ENCODE measurements at regions not wholly inside any gene's neighbourhood (a gene's known extent, or its start where the extent isn't known, plus 50 kb on each side); places are given as distances from the start of the nearest gene placed in this dataset.

GRCh38 chr1:212221801-212222200 lies 63.4 kb upstream of the PPP2R5A start:
- Histone ChIP-seq H3K4me3 (ENCODE audit: low read depth, low read length) (no peak overlapping the region), H3K9me3 (no peaks in the 10 kb centered on the region), H3K36me3 (no peaks in the 10 kb centered on the region), H3K27me3 (no peaks in the 10 kb centered on the region), H3K4me1 (no peaks in the 10 kb centered on the region)
- no peak for TF ChIP-seq CTCF (IDR thresholded peaks at IDR 0.05; ENCODE audit: low read depth, low read length)
- no peak for DNase-seq

GRCh38 chr1:212224102-212224501 lies 61.1 kb upstream of the PPP2R5A start:
- no peaks in the 10 kb centered on the region for H3K27me3 ChIP-seq
- no peak for DNase-seq
- no peak for TF ChIP-seq CTCF (IDR thresholded peaks at IDR 0.05; ENCODE audit: low read depth, low read length)
- H3K36me3 ChIP-seq: no peaks in the 10 kb centered on the region
- H3K4me3 ChIP-seq (ENCODE audit: low read depth, low read length): no peak overlapping the region
- H3K9me3 ChIP-seq: no peaks in the 10 kb centered on the region
- no peaks in the 10 kb centered on the region for H3K4me1 ChIP-seq

- H3K27me3 ChIP-seq: no peaks in the 10 kb centered on the region
- H3K36me3 ChIP-seq: no peaks in the 10 kb centered on the region
- no peak for DNase-seq
- TF ChIP-seq CTCF (IDR thresholded peaks at IDR 0.05; ENCODE audit: low read depth, low read length): no peak
- H3K9me3 ChIP-seq: no peaks in the 10 kb centered on the region
- H3K4me3 ChIP-seq (ENCODE audit: low read depth, low read length): no peak overlapping the region
- H3K4me1 ChIP-seq: 0 out of 2 replicates have a peak, but pooled peaks cover 3% of the 10 kb centered on the region
These were observed 59.8 kb upstream of the PPP2R5A start for GRCh38 chr1:212225416-212225815.

- no peak overlapping the region for H3K4me3 ChIP-seq (ENCODE audit: low read depth, low read length)
- no peak for TF ChIP-seq CTCF (IDR thresholded peaks at IDR 0.05; ENCODE audit: low read depth, low read length)
- no peaks in the 10 kb centered on the region for H3K36me3 ChIP-seq
- H3K27me3 ChIP-seq: no peaks in the 10 kb centered on the region
- H3K9me3 ChIP-seq: no peaks in the 10 kb centered on the region
- 0 out of 2 replicates have a peak, but pooled peaks cover 3% of the 10 kb centered on the region for H3K4me1 ChIP-seq
- no peak for DNase-seq
These were observed 59.3 kb upstream of the PPP2R5A start for GRCh38 chr1:212225871-212226302.

GRCh38 chr1:212226467-212226866 lies 58.7 kb upstream of the PPP2R5A start:
- no peak overlapping the region for H3K4me3 ChIP-seq (ENCODE audit: low read depth, low read length)
- 0 out of 2 replicates have a peak, but pooled peaks cover 3% of the 10 kb centered on the region for H3K4me1 ChIP-seq
- no peaks in the 10 kb centered on the region for H3K36me3 ChIP-seq
- no peaks in the 10 kb centered on the region for H3K9me3 ChIP-seq
- TF ChIP-seq CTCF (IDR thresholded peaks at IDR 0.05; ENCODE audit: low read depth, low read length): no peak
- no peak for DNase-seq
- no peaks in the 10 kb centered on the region for H3K27me3 ChIP-seq

- DNase-seq: no peak
- Histone ChIP-seq H3K9me3 (no peaks in the 10 kb centered on the region), H3K4me1 (0 out of 2 replicates have a peak, but pooled peaks cover 3% of the 10 kb centered on the region), H3K27me3 (no peaks in the 10 kb centered on the region), H3K36me3 (no peaks in the 10 kb centered on the region), H3K4me3 (ENCODE audit: low read depth, low read length) (no peak overlapping the region)
- TF ChIP-seq CTCF (IDR thresholded peaks at IDR 0.05; ENCODE audit: low read depth, low read length): no peak
These were observed 57.1 kb upstream of the PPP2R5A start for GRCh38 chr1:212228076-212228475.

All from BE2C (cell line).